T1000 (cell line): ENCODE measurements at regions not wholly inside any gene's neighbourhood (a gene's known extent, or its start where the extent isn't known, plus 50 kb on each side); places are given as distances from the start of the nearest gene placed in this dataset.
"Not testable (repeated sequence)": the region's sequence is repeated elsewhere in the genome, so short reads cannot be mapped to it uniquely, and the experiment has no call there.

ENCODE experiments used
- DNase-seq: peaks from one replicate; lab custom pipeline; 2025; ENCODE audit warnings: mixed read lengths; lab: John Stamatoyannopoulos, UW

DNA sequence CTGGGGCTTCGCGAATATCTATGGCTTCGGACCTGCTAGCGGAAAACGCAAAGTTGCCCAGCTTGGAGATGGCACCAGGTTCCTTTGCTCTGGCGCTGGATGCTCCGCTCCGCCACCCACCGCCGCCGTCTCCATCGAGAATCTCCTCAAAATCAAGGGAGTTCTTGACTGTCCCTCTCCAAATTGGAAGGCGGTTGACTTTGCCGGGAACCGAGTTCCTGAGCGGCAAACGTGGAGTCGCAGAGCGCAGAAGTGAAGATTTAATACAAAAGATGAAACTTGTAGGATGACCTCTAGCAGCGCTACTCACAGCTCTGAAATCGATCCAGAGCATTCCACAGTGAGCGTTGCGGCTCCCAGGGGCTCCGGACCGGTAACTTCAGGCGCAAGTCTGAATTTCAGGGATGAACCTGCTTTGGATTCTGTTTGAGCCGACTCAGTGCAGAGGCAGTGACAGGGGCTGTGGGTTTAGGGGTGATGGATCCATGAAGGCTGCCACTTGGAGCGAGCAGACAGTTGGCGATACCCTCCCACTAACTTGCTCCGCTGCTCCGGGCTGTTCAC lies 1641.5 kb upstream of the C9orf72 start:
- DNase-seq = no peak

DNA sequence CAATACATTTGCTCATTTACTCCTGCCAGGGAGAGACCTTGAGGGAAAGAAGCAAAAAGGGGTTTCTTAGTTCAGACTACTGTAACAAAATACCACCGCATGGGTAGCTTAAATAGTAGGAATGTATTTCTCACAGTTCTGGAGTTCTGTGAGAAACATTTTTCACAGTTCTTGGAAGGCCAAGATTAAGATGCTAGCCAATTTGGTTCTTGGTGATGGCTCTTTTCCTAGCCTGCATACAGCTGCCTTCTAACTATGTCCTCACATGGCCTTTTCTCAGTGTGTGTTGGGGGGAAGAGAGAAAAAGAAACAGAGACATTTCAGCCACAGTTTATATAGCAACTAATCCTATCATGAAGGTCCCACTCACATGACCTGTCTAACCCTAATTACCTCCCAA lies 1644.7 kb upstream of the C9orf72 start:
- no peak for DNase-seq

DNA sequence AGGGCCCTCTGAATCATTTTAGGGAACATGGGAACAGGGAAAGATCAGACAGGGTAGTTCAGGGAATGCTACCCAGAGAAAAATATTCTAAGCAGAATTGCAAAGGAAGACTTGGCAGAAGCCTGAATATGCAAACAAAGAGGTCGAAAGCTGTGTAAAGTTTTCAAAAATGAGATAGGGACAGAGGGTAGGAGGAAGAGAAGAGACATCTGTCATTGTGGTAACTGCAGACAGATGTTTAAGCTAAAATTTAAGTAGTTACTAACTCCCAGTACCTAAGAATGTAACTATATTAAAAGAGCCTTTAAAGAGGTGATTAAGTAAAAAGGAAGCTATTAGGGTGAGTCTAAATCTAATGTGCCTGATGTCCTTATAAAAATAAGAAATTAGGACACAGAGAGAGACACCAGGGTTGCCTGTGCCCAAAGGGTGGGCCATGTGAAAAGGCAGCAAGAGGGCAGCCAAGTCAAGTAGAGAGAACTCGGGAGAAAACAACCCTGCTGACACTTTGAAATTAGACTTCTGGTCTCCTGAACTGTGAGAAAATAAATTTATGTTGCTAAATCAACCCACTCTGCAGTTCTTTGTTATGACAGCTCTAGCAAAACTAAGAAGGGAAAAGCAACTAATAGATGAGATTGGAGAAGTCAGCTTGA lies 1647.4 kb upstream of the C9orf72 start:
- no peak for DNase-seq

DNA sequence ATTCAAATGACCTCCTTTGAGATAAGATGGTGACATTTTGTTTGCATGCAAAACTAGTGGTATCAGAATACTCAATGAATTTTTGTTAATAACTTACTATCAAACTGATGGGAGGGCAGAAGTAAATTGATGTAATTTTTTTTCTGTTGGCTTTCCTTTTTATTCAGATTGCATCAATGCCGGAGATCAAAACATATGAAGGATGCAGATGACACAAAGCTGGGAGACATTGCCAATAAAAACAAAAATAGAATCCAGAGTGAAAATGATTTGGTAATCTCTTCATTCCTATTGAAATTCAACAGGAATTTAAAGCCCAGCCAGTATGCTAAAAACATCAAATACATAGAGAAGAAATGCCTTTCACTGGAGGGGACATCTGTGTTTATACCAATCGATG lies 1655.3 kb upstream of the C9orf72 start:
- DNase-seq = no peak

DNA sequence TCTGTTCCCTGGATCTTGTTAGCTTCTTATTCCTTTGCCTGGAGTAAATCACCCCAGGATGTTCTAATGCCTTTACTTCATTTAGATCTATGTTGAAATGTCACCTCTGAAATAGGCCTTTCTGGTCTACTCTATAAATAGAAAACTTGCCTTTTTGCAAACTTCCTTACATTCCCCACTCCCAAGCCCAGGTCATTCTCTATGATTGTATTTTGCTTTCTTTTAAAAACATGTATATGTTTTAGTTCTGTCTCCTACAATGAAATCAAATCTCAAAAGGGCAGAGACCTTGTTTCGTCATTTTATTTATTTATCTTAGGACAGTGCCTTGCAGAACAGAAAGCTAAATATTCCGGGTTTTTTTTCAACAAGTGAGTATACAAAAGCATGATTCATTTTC lies 1657.7 kb upstream of the C9orf72 start:
- no peak for DNase-seq

DNA sequence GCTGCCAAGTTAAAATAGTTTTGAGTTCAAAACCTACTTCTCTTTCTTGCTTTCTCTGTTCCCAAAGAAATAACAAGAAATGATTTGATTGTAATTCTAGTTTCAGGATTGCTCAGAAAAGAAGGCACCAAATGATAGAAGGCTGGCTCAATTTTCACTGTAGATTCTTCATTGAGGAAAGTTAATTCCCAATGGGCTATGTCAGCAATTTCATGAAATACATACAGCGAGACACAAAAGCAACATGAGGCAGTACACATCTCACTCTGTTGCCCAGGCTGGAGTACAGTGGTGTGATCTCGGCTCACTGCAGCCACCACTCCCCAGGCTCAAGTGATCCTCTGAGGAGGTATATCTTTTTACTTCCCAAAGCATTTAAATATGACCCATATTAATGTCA lies 1659.9 kb upstream of the C9orf72 start:
- DNase-seq = no peak

DNA sequence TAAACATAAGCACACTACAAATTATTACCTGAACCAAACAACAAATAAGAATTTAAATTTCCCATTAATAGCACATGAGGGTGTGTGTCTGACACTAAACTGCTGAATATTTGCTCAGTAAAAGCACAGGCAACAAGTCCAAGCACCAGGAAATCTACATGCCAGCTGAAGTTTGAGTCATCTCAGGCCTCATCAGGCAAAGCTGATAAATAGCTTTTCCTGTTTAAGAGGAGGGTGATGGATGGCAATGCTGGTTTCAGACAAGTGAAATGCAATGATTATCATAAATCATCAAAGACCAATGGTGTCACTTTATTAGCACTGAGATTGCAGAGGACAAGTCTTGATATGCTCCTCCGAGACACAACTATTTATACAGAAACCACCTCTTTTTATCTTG lies 1668.0 kb upstream of the C9orf72 start:
- DNase-seq = no peak

DNA sequence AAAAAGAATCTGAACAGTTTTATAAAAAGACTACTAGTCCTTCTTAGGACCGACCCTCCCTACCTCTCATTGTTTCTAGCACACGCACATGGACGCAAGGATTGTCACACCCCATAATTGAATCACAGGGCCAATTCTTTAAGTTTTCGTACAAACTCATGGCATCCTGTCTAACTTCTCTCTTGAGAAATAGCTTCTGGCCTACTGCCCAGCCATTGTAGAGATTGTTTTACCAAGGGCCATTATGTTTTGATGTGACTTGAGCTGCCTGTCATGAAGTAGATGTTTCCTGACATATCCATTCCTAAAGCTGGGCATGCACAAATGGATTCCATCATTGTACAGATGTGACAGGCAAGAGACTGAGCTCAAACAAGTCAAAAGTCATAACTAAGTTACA lies 1672.1 kb upstream of the C9orf72 start:
- DNase-seq = no peak

DNA sequence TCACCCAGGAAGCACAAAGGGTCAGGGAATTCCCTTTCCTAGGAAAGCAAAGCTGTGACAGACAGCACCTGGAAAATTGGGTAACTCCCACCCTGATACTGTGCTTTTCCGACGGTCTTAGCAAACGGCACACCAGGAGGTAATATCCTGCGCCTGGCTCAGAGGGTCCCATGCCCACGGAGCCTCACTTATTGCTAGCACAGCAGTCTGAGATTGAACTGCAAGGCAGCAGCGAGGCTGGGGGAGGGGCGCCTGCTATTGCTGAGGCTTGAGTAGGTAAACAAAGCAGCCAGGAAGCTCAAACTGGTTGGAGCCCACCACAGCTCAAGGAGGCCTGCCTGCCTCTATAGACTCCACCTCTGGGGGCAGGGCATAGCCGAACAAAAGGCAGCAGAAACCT lies 1697.1 kb upstream of the C9orf72 start:
- not testable (repeated sequence) for DNase-seq

DNA sequence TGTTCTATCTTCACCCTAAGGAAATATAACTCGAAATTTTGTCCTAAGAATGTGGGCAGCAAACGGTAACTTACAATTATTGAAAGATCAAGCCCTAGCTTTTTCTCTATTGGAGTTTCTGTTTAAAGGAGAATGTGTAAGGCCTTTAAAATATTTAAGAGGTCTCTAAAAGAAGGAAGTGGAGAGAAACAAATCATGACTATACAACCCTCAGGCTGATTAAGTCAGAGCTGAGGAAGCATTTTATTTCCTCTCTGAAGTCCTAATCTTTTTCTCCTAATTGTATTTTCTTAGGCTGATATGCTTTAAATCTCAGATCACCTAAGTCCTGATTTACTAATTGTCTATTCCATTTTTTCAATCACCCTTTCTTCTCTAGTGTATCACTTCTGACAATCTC lies 1708.8 kb upstream of the C9orf72 start:
- no peak for DNase-seq

DNA sequence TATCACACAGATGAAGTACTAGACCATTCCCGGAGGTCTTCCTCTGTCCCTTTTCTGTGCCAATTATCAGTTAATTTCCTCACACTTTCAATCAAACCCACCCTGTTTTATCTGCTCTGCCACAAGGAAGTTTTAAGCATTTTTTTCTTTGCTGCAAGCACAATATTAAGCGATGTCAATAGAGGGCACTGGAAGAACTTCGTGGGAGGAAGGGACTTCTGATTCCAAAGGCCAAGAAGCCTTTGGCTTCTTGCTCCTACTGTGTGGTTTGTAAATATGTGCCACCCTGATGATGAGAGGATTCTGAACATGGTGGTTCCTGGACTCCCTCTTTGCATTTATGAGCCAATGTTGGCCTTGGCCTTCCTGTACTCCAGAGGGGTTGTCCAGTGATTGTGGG lies 1712.5 kb upstream of the C9orf72 start:
- no peak for DNase-seq

DNA sequence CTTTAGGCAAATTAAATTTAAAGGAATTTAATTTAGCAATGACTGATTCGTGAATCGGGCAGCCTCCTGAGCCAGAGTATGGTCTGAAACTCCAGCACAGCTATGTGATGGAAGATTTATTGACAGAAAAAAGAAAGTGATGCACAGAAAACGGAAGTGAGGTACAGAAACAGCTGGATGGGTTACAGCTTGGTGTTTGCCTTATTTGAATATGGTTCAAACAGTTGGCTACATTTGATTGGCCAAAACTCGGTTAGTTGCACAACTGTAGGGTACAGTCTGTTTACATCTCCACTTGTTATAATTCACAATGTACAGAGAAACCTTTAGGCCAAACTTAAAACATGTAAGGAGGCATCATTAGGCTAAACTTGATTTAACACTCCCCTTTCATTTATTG lies 1716.1 kb upstream of the C9orf72 start:
- no peak for DNase-seq

DNA sequence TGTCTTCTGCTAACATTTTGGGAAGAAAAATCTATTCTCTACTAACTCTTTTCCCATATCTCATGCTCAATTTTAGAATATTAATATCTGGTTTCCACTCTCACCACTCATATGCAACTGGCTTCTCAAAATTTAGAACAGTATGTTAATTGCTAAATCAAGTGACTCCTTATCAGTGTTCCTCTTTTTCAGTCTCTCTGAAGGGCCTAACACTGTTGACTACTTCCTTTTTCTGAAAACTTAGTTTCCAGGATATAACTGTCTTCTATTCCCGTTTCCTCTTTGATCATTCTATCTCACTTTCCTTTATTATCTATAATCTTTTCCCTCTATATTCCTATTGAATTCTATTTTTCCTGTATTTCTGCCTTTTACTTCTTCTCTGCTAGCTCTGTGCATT lies 1717.2 kb upstream of the C9orf72 start:
- DNase-seq = no peak

DNA sequence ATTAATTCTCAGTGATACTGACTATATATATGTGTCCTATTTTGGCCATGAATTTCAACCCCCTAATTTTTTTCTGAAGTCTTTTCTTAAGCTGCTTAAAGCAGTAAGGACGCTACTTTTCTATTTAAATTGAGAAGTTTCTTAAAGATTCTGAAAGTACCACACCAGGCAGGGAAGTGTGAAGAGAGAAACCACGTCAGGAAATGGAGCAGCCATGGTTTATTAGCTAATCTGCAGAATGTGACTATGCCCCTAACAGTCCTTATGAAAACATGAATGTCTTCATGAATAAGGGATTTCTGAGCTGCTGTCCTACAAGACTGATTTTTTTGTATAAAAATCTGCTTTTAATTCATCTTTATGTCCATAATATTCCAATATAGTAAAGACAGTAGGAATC lies 1724.3 kb upstream of the C9orf72 start:
- DNase-seq = no peak

DNA sequence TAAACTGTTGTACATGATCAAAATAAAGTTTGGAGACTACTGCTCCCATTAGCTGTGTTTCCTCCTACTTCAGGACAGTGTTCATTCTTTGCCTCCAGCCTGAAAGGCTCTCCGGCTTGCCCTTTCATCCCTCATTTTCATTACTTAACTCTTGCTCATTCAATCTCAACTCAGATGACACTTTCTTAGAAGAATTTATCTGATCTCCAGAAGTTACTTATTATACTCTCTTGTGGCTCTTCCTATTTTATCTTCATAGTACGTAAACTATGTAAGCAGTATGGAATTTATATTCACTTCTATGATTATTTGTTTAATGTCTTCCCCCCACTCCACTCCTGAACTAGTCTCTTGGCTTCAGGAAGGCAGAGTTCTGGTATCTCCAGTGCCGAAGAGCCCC lies 1737.9 kb upstream of the C9orf72 start:
- no peak for DNase-seq

DNA sequence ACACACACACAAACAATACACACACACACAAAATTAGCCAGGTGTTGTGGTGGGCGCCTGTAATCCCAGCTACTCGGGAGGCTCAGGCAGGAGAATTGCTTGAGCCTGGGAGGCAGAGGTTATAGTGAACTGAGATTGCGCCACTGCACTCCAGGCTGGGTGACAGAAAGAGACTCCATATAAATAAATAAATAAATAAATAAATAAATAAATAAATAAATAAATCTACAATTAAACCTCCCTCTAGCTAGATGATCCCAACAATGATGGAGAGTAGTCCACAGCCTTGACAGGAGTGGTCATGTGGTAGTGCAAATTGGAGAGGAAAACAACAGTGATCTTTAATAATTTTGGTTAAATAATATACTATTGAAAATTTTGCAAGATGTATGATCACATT lies 1739.0 kb upstream of the C9orf72 start:
- no peak for DNase-seq

DNA sequence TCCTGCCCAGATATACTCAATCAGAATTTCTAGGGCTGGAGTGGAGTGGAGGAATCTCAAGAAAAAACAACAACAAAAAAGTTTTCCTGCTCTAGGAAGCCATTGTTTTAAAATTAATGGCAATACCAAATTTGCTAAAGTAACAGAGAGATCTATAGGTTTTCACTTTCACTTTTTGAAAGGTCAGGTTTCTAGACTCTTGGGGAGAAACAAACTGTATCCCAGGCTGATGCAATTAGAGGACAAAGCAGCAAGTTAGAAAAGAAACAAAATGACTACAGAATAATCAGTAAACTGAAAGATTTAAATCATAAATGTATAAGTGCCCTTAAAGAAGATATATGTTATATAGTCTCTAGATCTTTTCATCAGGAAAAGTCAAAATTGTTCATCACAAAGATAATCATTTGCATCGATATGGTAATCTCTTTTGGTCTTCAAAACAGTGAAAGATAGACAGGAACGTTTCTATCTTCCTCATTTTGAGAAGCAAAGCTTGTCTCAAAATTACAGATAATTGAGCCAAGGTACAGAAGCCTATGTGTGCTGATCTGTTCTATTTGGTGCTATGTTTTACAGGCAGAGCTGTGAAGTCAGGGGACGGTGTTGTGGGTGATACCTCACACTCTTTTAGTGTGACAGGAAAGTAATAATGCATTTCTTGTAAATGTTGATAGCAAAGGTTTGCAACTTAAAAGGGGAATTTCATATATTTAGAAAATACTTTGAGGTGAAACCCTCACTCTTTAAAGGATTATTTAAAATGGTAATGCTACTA lies 1746.6 kb upstream of the C9orf72 start:
- DNase-seq = no peak

DNA sequence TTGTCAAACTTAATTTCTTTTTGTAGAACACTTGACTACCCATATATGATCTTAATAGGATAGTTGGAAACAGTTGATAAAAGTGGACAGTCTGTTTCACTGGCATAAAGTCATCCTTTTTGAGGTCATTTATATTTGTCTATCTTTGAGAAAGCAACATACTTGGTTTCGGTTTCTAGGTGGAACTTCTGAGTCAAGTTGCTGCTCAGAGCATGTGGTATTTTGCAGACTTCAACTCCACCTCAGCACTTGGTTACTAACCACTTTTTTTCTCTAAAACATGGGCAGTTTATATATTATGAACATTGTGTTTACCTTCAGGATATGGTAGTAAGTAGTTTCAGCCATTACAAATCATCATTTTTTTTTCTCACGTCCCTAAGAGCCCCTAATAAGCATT lies 1749.0 kb upstream of the C9orf72 start:
- no peak for DNase-seq

DNA sequence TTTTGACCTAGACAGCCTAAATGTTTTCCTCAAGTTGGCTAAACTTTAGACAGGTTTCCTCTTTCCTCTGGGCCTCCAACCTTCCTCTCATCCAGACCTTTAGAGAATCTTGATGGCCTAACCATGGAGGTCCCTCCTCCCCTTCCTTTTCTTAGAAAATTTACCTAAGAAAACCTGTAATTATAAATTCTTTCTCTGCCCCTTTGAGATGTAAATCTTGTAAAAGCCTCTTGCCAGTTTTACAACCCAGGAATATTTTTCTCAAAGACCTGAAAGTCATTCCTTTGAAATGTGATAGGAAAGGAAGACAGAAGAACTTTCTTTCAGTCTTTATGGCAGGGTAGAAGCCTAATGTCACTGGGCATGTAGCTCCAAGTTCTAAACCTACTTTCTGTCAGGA lies 1752.6 kb upstream of the C9orf72 start:
- no peak for DNase-seq

DNA sequence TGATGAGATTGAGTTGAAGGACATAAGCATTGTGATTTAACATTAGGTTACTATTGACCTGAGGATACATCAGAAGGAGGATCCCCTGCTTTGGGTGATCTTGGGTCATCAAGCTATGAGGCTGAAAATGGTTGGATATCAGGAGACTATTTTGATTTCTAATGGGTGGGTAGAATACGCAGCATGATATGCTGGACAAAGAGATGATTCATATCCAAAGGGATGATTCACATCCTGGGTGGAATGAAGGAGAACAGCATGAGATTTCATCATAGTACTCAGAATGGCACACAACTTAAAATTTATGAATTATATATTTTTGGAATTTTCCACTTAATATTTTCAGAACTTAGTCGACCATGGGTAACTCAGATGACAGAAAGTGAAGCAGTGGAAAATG lies 1759.5 kb upstream of the C9orf72 start:
- DNase-seq = no peak

DNA sequence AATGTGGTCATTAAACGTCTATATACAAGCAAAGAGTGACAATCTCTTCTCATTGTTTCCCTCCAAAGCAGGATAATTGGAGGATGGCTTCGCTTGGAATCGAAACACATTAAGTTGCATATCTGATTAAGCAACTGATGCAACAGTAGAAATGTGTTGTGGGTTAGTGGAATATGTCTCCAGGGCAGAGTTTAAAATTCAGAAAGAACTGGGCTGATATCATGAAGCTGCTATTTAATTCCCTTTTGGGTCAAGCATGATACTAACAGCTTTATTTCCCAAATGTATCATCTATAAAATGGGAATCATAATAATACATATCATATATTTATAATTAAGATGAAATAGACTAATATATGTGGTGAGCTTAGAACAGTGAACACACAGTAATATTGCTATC lies 1763.0 kb upstream of the C9orf72 start:
- DNase-seq = no peak

DNA sequence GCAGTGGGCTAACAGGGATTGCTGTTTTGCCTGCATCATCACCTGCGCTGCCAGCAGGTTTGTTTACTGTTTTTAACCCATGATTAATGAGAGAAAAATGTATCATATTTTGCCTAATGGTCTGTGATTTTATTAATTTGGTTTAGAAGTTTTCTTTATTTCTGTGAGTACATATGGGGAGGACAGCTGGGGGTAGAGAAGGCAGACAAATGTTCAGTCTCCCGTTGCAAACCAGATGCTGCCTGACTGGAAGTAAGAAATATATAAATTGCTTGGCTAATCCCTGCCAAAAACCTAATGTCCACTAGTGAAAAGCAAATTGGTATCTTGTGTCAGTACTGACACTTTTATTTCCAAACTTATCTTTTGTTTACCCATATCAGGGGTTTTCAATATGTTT lies 1766.1 kb upstream of the C9orf72 start:
- DNase-seq = no peak

DNA sequence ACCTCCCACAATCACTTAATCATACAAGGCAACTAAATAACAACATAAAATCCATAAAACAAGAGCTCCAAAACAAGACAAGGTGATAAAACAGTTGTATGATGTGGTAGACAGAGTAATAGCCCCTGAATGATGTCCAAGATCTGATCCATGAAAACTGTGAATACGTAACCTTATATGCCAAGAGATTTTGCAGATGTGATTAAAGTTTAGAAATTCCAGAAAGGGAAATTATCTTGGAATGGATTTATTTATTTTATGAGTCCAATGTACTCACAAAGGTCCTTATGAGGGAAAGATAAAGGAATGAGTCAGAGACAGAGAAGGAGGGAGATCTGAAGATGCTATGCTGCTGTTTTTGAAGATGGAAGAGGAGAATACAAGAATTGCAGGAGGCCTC lies 1775.7 kb upstream of the C9orf72 start:
- DNase-seq = no peak

DNA sequence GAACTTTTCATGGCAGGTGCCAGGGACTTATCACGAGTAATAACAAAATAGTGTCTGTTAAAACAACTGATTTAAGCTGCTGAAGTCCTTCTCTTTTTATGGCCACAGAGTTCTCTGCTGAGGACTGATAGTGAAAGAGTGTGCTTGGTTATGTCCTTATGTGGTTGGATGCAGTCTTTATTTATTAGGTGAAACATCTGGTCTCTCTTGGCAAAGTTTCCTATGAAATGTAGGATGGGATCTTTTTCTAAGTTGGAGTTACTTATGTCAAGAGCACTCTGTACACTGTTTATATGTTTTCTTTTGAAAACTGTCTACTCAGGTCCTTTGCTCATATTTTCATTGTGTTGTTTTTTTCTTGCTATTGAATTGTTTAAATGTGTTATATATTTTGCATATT lies 1816.1 kb upstream of the C9orf72 start:
- no peak for DNase-seq
